HCT116 (cell line): ENCODE measurements at regions not wholly inside any gene's neighbourhood (a gene's known extent, or its start where the extent isn't known, plus 50 kb on each side); places are given as distances from the start of the nearest gene placed in this dataset.
"Not testable (repeated sequence)": the region's sequence is repeated elsewhere in the genome, so short reads cannot be mapped to it uniquely, and the experiment has no call there.

Experiments used
- ATAC-seq: fragments of 200-7000 bp; cut with Tn5 transposase; 2 replicates; pipeline ENCODE4 v1.9.1; 2020; ENCODE audit warnings: mild to moderate bottlenecking, moderate library complexity
- BruUV-seq: library from RNA; stranded (reverse); fragments of 400-500 nt; replicated peaks from 2 replicates; lab custom pipeline; 2021; lab: Mats Ljungman, UMichigan
- CTCF ChIA-PET: fragments of 300-600 bp; sonication (Branson Sonifier 250); formaldehyde crosslinking; loops from one replicate; lab custom pipeline; 2021; ENCODE audit warnings: antibody characterized with exemption; lab: Charles Lee
- POLR2A ChIA-PET: fragments of 300-600, 350-600 bp; sonication (Branson Sonifier 250); formaldehyde crosslinking; loops from one replicate; lab custom pipeline; 2021; ENCODE audit warnings: antibody characterized with exemption; lab: Charles Lee
- RAD21 ChIA-PET, 2 experiments: fragments of 300-600 bp; sonication (Branson Sonifier 250); formaldehyde crosslinking; loops; one replicate each; lab custom pipeline; 2023; ENCODE audit warnings: low total read pairs in 2 of 2; ENCODE audit not compliant: uncharacterized antibody in 2 of 2, unreplicated experiment in 2 of 2, low non-redundant PET in 1 of 2; lab: Charles Lee
- DNase-seq: peaks from one replicate; pipeline ENCODE4 v3.0.0-alpha.2; 2010; ENCODE audit warnings: low read depth, low spot score
- H2AFZ ChIP-seq: fragments of 200-600 bp; shearing (Covaris generic), sonication (generic); 2 replicates; pipeline ENCODE4 v1.6.1; 2017; ENCODE audit warnings: low read depth, mixed run types, mixed read lengths, antibody characterized with exemption, low read length; ENCODE audit not compliant: poor library complexity, severe bottlenecking
- H3K27ac ChIP-seq: 2 replicates; pipeline ENCODE4 v1.5.1; 2012; ENCODE audit warnings: low read depth, low read length
- H3K27me3 ChIP-seq: fragments of 200-600 bp; sonication (generic); 2 replicates; pipeline ENCODE4 v1.6.1; 2016; ENCODE audit warnings: mixed run types, low read length, mixed read lengths; ENCODE audit not compliant: insufficient read depth
- H3K36me3 ChIP-seq, 2 experiments: fragments of 200-500 bp in 1 of 2; fragments of 200-600 bp in 1 of 2; sonication (Bioruptor generic) in 1 of 2; sonication (generic) in 1 of 2; 2 replicates each; pipeline versions ENCODE4 v1.5.1 to v1.6.1; 2014 to 2016; ENCODE audit warnings: low read length in 2 of 2, inconsistent platforms in 1 of 2, mixed read lengths in 1 of 2, mixed run types in 1 of 2; ENCODE audit not compliant: insufficient read depth in 2 of 2, control insufficient read depth in 1 of 2
- H3K4me1 ChIP-seq, 2 experiments: fragments of 200-600 bp in 1 of 2; sonication (generic) in 1 of 2; 2 replicates each; pipeline versions ENCODE4 v1.5.1 to v1.6.1; 2012 to 2017; ENCODE audit warnings: low read length in 2 of 2, inconsistent platforms in 1 of 2, mild to moderate bottlenecking in 1 of 2, mixed read lengths in 1 of 2, mixed run types in 1 of 2, moderate library complexity in 1 of 2; ENCODE audit not compliant: insufficient read depth in 2 of 2, control insufficient read depth in 1 of 2
- H3K4me2 ChIP-seq: fragments of 200-600 bp; sonication (generic); 2 replicates; pipeline ENCODE4 v1.6.1; 2017; ENCODE audit warnings: mixed run types, low read length, mixed read lengths
- H3K4me3 ChIP-seq, 2 experiments: fragments of 200-600 bp in 1 of 2; sonication (generic) in 1 of 2; replicated peaks in 1 of 2; 2 replicates each; pipeline ENCODE4 v1.5.1; 2011 to 2016; ENCODE audit warnings: low read length in 2 of 2, control low read depth in 1 of 2, low read depth in 1 of 2, mild to moderate bottlenecking in 1 of 2, mixed read lengths in 1 of 2, mixed run types in 1 of 2
- H3K79me2 ChIP-seq: fragments of 200-600 bp; sonication (generic); 2 replicates; pipeline ENCODE4 v1.6.1; 2017; ENCODE audit warnings: mild to moderate bottlenecking, mixed run types, low read length, moderate library complexity, mixed read lengths; ENCODE audit not compliant: insufficient read depth
- H3K9ac ChIP-seq: fragments of 200-600 bp; sonication (generic); 2 replicates; pipeline ENCODE4 v1.6.1; 2016; ENCODE audit warnings: low read length, mixed read lengths
- H3K9me2 ChIP-seq: fragments of 200-600 bp; sonication (generic), shearing (Covaris generic); 2 replicates; pipeline ENCODE4 v1.6.1; 2017; ENCODE audit warnings: mixed run types, mild to moderate bottlenecking, moderate library complexity; ENCODE audit not compliant: insufficient read depth
- H3K9me3 ChIP-seq, 2 experiments: fragments of 200-500 bp in 1 of 2; fragments of 200-600 bp in 1 of 2; sonication (Bioruptor generic) in 1 of 2; sonication (generic) in 1 of 2; 2 replicates each; pipeline ENCODE4 v1.6.1; 2014 to 2017; ENCODE audit warnings: low read length in 2 of 2, mixed read lengths in 2 of 2, inconsistent platforms in 1 of 2, low read depth in 1 of 2, mild to moderate bottlenecking in 1 of 2, mixed run types in 1 of 2, moderate library complexity in 1 of 2; ENCODE audit not compliant: control insufficient read depth in 1 of 2, insufficient read depth in 1 of 2
- H4K20me1 ChIP-seq: fragments of 200-600 bp; sonication (generic), shearing (Covaris generic); 2 replicates; pipeline ENCODE4 v1.6.1; 2017; ENCODE audit warnings: mixed run types, mild to moderate bottlenecking, moderate library complexity; ENCODE audit not compliant: insufficient read depth
- EGR1 ChIP-seq: IDR thresholded peaks from 2 replicates; pipeline ENCODE4 v1.6.1; 2012; ENCODE audit warnings: low read depth
- ELF1 ChIP-seq: IDR thresholded peaks from 2 replicates; pipeline ENCODE4 v1.6.1; 2012; ENCODE audit warnings: low read depth, borderline replicate concordance
- JUND ChIP-seq: IDR thresholded peaks from 2 replicates; pipeline ENCODE4 v1.6.1; 2012
- MAX ChIP-seq: IDR thresholded peaks from 2 replicates; pipeline ENCODE4 v1.6.1; 2012
- RAD21 ChIP-seq: IDR thresholded peaks from 2 replicates; pipeline ENCODE4 v1.6.1; 2012; ENCODE audit warnings: low read depth, mild to moderate bottlenecking
- SIN3A ChIP-seq: IDR thresholded peaks from 2 replicates; pipeline ENCODE4 v1.6.1; 2012; ENCODE audit warnings: low read depth
- YY1 ChIP-seq: IDR thresholded peaks from 2 replicates; pipeline ENCODE4 v1.6.1; 2011; ENCODE audit warnings: low read length, low read depth, moderate library complexity, mild to moderate bottlenecking; ENCODE audit not compliant: insufficient replicate concordance; ENCODE audit errors: extremely low read depth
- ZBTB33 ChIP-seq: IDR thresholded peaks from 2 replicates; pipeline ENCODE4 v1.6.1; 2011; ENCODE audit warnings: mild to moderate bottlenecking, low read length, moderate library complexity; ENCODE audit not compliant: insufficient replicate concordance; ENCODE audit errors: extremely low read depth
- ZNF274 ChIP-seq: fragments of 200-500 bp; sonication (Bioruptor generic); IDR thresholded peaks from 2 replicates; pipeline ENCODE4 v1.6.1; 2014; ENCODE audit warnings: mild to moderate bottlenecking, low read depth, low read length, inconsistent platforms
- intact Hi-C: fragments of 100-400 bp; cut with micrococcal nuclease; formaldehyde crosslinking; loops from 2 replicates; pipeline ENCODE4 v1.10.0; 2022

- intact Hi-C loops, result no loop called here
- TF ChIP-seq JUND, result no peak
- no peak for TF ChIP-seq EGR1
- no peak for TF ChIP-seq MAX
- no peak for TF ChIP-seq YY1
- TF ChIP-seq ELF1, result no peak
- TF ChIP-seq ZBTB33, result no peak
- TF ChIP-seq, all 23 proteins: peak for 0
- Histone ChIP-seq H3K27me3 (no peaks in the 10 kb centered on the region), H3K9me2 (no peaks in the 10 kb centered on the region; the same call in 1 of the 2 replicates), H3K9ac (no peak overlapping the region), H3K9me3 (no peaks in the 10 kb centered on the region), H3K4me1 (no peaks in the 10 kb centered on the region), H3K79me2 (no peaks in the 10 kb centered on the region), H3K27ac (no peak overlapping the region), H2AFZ (no peak overlapping the region), H3K4me2 (no peak overlapping the region), H3K36me3 (no peaks in the 10 kb centered on the region), H3K4me3 (no peak overlapping the region), H4K20me1 (no peaks in the 10 kb centered on the region)
- no TSS peak for BruUV-seq
- ChIA-PET CTCF (no interaction called here), POLR2A (no interaction called here), RAD21 (no interaction called here)
- no peak for ATAC-seq
- no peak for DNase-seq
These were observed 132.2 kb upstream of the PMCH start for GRCh38 chr12:102329883-102330282.

- POLR2A ChIA-PET, result no interaction called here
- H2AFZ ChIP-seq, result no peak overlapping the region
- no peaks in the 10 kb centered on the region for H3K27me3 ChIP-seq
- no peak for DNase-seq
- no peak for ATAC-seq
- no peaks in the 10 kb centered on the region for H4K20me1 ChIP-seq
- no peaks in the 10 kb centered on the region for H3K4me1 ChIP-seq
- H3K9me3 ChIP-seq, result no peaks in the 10 kb centered on the region
- TF ChIP-seq ZNF274 (no peak), YY1 (no peak), RAD21 (no peak), SIN3A (no peak)
- TF ChIP-seq, all 23 proteins: peak for 0
- ChIA-PET RAD21 (no interaction called here), CTCF (no interaction called here)
- intact Hi-C loops, result no loop called here
- H3K36me3 ChIP-seq, result no peaks in the 10 kb centered on the region
- no peak overlapping the region for H3K4me2 ChIP-seq
- no peaks in the 10 kb centered on the region for H3K79me2 ChIP-seq
- BruUV-seq, result no TSS peak
- H3K4me3 ChIP-seq, result no peak overlapping the region
- no peak overlapping the region for H3K9ac ChIP-seq
- no peaks in the 10 kb centered on the region; the same call in 1 of the 2 replicates for H3K9me2 ChIP-seq
- H3K27ac ChIP-seq, result no peak overlapping the region
These were observed 129.3 kb upstream of the PMCH start for GRCh38 chr12:102326982-102327381.

GRCh38 chr12:102325108-102325507 lies 127.5 kb upstream of the PMCH start:
- DNase-seq, intact Hi-C loops, POLR2A ChIA-PET, ATAC-seq, H3K9me2 ChIP-seq, H3K9me3 ChIP-seq, H3K27ac ChIP-seq, RAD21 ChIA-PET, CTCF ChIA-PET, H3K4me3 ChIP-seq, H3K36me3 ChIP-seq, H4K20me1 ChIP-seq, H3K4me2 ChIP-seq, H3K4me1 ChIP-seq, H3K79me2 ChIP-seq, H3K9ac ChIP-seq, H2AFZ ChIP-seq, H3K27me3 ChIP-seq, BruUV-seq: not testable (repeated sequence)
